Iris pigment epithelial cell (primary cell): ENCODE measurements at regions not wholly inside any gene's neighbourhood (a gene's known extent, or its start where the extent isn't known, plus 50 kb on each side); places are given as distances from the start of the nearest gene placed in this dataset.

Source experiments
- DNase-seq: peaks from one replicate; pipeline ENCODE4 v3.0.0-alpha.2; 2011; ENCODE audit warnings: low read depth

GRCh38 chr3:64885055-64885454 lies 197.3 kb upstream of the ADAMTS9 start:
- no peak for DNase-seq

DNA sequence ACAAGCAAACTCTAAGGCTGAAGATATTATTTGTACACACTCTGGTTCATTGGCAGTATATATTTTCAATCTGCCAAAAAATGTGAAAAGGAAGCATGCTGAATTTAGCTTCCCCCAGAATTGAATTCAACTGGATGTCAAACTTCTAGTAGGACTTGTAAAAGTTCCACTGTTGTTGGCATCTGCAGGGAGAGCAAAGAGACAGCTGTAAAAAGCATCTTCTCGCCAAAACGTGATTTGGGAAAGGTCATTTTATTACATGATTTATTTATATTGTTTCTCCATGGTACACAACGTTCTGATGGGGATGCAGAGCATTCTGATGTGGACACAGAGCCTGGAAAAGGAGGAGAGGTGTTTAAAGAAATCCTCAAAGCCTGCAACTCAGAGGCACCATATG lies 196.7 kb upstream of the ADAMTS9 start:
- DNase-seq, result no peak

GRCh38 chr3:64880916-64881315 lies 193.1 kb upstream of the ADAMTS9 start:
- DNase-seq, result no peak

- peak; percentile 56 for DNase-seq
Observed at GRCh38 chr3:64878362-64878761, 190.6 kb upstream of the ADAMTS9 start.

DNA sequence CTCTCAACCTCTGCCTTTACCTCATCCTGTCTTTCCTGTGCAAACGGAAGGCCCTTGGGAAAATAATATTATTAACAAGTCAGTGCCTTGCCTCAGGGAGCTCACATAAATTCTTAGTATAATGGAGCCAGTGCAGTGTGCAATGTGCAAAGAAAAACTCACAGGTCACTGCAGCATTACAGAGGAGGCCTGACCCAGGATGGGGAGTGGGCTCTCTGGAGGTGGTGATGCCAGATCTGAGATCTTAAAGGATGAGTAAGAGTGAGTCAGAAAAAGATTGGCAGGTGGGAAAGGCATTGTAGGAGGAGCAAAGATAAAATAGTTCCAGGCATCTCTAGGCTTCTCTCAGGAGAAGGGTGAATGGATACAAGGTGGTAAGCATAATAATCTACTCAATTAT lies 185.6 kb upstream of the ADAMTS9 start:
- peak; percentile 14 for DNase-seq

GRCh38 chr3:64872345-64872744 lies 184.5 kb upstream of the ADAMTS9 start:
- no peak for DNase-seq

- DNase-seq, result no peak
Observed at GRCh38 chr3:64871834-64872249, 184.0 kb upstream of the ADAMTS9 start.

GRCh38 chr3:64870876-64871646 lies 183.3 kb upstream of the ADAMTS9 start:
- DNase-seq, result no peak

GRCh38 chr3:64867224-64867623 lies 179.4 kb upstream of the ADAMTS9 start:
- no peak for DNase-seq

GRCh38 chr3:64865839-64866570 lies 178.2 kb upstream of the ADAMTS9 start:
- no peak for DNase-seq

DNA sequence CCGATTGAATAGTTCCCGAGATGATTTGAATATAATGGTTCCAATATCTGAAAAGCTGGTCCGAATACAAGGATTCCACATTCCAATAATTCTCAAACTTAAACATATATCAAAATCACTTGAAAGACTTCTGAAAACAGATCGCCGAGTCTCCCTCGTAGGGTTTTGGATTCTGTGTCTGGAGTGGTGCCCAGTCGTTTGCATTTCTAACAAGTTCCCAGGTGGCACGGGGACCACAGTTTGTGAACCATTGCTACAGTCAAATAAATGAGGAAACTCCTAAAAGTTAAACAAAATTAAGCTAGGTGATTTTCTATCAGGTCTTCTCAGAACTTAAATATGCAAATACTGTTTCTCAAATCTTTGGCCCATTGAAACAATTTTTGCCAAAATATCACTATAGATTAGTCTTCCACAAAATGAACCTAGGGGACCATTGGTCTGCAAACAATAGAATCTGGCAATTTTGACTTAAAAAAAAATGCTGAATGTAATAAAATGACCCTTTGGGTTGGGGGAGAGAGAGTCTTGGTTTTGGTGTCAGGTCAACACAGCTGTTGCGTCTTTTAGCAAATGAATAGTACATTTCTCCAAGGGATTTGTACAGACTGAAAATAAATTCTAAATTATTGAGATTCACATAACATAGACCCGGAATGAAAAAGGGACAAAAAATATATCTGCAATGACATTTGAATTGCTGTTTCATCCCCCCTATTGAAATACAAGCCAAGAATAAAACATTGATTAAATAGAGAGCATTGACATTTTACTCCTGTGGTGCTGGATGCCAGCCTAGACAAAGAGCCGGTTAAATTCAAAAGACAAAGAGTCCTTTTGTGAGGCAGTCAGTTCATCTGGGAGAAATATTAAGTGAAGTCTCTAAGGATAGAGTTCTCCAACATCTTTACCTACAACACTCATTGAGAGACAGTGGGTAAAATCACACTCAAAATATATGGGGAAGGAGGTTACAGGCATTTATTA lies 175.7 kb upstream of the ADAMTS9 start:
- no peak for DNase-seq

DNA sequence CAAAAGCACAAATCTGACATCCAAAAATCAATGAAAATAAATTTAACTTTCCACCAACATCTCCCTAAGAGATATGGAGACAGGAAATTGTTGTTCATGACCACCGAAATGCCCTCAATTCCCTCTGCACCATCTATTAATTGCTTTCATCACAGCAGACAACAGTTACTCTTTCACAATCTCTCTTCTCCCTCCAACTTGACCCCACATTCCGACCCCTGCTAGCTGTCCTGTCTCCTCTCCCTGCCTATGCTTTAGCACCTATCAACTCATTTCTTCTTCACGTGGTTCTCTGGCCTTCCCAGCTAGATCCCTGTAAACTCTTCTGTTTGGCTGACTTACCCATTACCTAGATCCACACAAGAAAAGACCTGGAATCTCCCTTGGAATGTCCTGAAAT lies 173.9 kb upstream of the ADAMTS9 start:
- no peak for DNase-seq

DNA sequence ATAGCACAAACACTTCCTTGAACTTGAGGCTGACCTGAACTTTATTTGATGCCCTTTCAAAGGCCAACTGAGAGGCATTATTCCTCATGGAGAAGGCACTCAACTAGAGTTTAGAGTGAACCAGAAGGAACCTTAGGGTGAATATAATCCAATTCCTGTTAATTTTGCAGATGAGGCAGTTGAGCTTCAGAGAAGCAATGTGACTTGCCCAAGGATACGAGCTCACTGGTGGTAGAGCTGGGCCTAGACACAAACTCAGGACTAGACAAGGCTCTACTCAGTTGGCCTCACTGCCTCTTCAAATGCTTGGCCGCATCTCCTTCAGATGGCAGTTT lies 172.7 kb upstream of the ADAMTS9 start:
- DNase-seq, result no peak

DNA sequence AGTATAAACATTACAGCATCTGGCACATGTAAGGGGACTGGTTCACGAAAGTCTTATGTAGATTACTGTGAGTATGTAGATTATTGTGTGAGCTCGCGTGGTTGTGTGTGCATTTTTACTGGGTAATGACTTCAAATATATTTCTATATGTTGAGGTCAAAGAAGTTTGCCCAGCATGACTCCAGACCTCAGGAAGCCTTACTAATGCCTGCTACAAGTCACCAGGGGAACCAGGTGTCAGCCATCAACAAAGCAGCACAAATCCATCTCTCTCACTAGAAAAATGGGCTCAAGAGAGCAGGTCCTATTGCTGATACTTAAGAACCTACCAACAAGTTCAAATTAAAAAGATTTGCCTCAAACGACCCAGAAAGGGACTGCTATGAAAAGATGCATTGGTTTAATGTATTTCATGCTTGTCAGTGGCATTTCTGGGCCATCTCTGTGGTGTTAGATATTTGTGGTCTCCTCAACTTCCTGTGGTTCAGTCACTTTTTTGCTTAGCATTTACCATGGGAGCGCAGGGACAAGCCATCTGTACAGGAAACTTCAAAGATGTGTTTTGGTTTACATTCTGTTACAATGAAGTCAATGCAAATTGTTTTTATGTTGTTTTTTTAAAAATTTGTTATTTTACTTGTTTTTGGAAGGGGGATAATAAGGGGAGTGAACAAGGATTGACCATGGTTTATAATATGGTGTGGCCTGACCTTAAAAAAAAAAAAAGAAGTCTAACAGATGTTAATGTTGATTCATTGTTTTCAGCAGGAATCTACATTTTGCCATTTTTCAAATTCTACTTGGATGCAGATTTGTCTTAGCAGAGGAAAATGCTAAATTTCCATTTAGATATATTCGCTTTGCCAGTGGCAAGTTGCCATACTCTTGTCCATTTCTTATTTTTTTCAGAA lies 172.1 kb upstream of the ADAMTS9 start:
- peak; percentile 35 for DNase-seq

DNA sequence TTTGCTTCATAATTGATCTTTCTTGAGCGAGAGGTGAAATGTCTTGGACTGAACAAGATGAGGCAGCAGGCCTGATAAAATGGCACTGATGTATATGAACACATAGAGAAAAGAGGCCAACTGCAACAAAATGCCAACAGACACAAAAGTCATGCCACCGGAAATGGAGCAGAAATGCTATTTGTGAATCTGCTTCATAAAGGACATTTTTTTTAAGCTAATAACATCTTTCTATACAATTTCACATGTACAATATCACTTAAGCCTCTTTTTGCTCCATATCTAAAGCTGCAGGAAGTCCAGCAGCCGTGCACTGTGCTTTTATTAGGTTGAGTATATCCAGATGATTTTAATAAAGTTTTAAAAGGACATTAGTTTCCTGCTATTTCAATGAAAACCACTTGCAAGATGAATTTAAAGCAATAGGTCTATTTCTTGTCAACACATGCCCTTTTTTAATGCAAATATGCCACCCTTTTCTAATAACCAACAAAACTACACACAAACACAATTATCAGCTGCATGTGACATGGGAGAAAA lies 169.2 kb upstream of the ADAMTS9 start:
- no peak for DNase-seq

GRCh38 chr3:64856106-64856505 lies 168.3 kb upstream of the ADAMTS9 start:
- DNase-seq, result no peak

DNA sequence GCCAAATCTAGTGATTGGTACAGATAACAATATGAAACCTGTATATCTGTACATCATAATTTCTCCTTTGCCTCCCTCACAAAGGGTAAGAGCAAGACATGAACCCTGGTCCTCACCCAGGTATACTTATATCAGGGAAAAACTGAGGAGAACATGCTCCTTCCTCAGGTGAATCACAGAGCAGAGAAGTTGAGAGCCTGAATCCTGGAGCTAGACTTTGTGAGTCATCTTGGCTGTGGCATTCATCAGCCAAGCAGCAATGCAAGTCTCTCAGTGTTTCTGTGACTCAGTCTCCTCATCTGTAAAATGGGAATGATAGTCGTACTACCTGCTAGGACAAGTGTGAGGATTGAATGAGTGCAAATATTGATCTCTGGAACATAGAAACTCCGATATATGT lies 165.7 kb upstream of the ADAMTS9 start:
- DNase-seq, result no peak

DNA sequence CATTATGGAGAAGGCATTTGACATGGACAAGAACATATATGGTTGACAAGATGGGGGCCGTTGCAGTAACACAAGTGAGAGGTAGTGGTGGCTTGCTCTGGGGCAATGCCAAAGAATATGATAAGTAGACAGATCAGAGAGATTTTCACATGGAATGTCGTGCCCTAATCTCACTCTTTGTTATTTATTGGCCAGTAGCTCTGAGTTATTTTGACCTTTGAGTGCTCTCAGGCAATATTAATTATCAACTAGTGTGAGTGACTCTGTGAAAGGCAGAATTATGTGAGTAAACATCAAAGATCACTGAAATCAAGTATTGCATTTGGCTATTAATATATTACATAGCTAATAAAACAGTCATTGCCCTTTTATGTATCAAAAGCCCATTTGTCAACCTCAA lies 164.9 kb upstream of the ADAMTS9 start:
- DNase-seq, result no peak

DNA sequence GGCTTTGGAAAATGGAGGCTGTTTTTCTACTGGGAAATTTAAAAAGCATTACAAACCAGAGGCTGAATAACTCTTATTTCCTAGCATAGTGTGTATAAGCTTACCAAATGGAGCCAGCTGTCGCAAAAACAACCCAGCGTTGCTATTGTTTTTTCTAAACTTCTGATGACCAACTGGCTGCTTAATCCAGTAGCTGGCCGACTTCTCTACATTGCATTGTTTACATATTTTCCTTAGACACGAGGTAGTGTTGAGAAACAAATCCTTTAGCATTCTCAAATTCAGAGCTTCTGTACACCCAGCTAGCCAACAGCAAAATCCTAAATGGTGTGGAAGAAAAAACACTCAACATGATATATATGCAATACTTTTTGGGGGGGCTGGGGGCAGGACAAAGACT lies 161.0 kb upstream of the ADAMTS9 start:
- peak; percentile 54 for DNase-seq

- DNase-seq, result no peak
Observed at GRCh38 chr3:64848127-64848800, 160.5 kb upstream of the ADAMTS9 start.

GRCh38 chr3:64844558-64844957 lies 156.8 kb upstream of the ADAMTS9 start:
- DNase-seq, result no peak
